ENCODE measurements at regions not wholly inside any gene's neighbourhood (a gene's known extent, or its start where the extent isn't known, plus 50 kb on each side); places are given as distances from the start of the nearest gene placed in this dataset.

- TF ChIP-seq POLR2A (IDR thresholded peaks at IDR 0.05) = no peak
- TF ChIP-seq, protein P1, sequence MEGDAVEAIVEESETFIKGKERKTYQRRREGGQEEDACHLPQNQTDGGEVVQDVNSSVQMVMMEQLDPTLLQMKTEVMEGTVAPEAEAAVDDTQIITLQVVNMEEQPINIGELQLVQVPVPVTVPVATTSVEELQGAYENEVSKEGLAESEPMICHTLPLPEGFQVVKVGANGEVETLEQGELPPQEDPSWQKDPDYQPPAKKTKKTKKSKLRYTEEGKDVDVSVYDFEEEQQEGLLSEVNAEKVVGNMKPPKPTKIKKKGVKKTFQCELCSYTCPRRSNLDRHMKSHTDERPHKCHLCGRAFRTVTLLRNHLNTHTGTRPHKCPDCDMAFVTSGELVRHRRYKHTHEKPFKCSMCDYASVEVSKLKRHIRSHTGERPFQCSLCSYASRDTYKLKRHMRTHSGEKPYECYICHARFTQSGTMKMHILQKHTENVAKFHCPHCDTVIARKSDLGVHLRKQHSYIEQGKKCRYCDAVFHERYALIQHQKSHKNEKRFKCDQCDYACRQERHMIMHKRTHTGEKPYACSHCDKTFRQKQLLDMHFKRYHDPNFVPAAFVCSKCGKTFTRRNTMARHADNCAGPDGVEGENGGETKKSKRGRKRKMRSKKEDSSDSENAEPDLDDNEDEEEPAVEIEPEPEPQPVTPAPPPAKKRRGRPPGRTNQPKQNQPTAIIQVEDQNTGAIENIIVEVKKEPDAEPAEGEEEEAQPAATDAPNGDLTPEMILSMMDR (IDR thresholded peaks at IDR 0.05) = no peak
- no peak for TF ChIP-seq POLR2AphosphoS5 (IDR thresholded peaks at IDR 0.05)
Observed at GRCh38 chr6:102742754-102743356, 1349.3 kb downstream of the GRIK2 start.
